Right renal cortex interstitium (tissue), 3 donors: ENCODE measurements at regions not wholly inside any gene's neighbourhood (a gene's known extent, or its start where the extent isn't known, plus 50 kb on each side); places are given as distances from the start of the nearest gene placed in this dataset.

ENCODE experiments used
- DNase-seq, 3 donors: peaks; one replicate each; pipeline ENCODE4 v3.0.0-alpha.2; 2013; ENCODE audit warnings: low read depth in 3 of 3, low spot score in 2 of 3

GRCh38 chr18:7349181-7349837 is 118.4 kb downstream of the LRRC30 start:
- no peak for DNase-seq

GRCh38 chr18:7358989-7359726 is 128.3 kb downstream of the LRRC30 start:
- DNase-seq = no peak

- DNase-seq = no peak
These were observed 129.8 kb downstream of the LRRC30 start for GRCh38 chr18:7360606-7361170.

- no peak for DNase-seq
These were observed 132.4 kb downstream of the LRRC30 start for GRCh38 chr18:7363338-7363737.

GRCh38 chr18:7366597-7366996 is 135.7 kb downstream of the LRRC30 start:
- DNase-seq = no peak

- no peak for DNase-seq
These were observed 136.4 kb downstream of the LRRC30 start for GRCh38 chr18:7367336-7367735.

GRCh38 chr18:7369006-7369405 is 138.1 kb downstream of the LRRC30 start:
- DNase-seq = no peak

GRCh38 chr18:7370375-7370774 is 139.5 kb downstream of the LRRC30 start:
- DNase-seq = no peak

- DNase-seq = no peak
These were observed 139.9 kb downstream of the LRRC30 start for GRCh38 chr18:7370802-7371201.

- DNase-seq = no peak
These were observed 142.6 kb downstream of the LRRC30 start for GRCh38 chr18:7373441-7373840.

- DNase-seq = no peak
These were observed 150.4 kb downstream of the LRRC30 start for GRCh38 chr18:7381307-7381706.

- DNase-seq = no peak
These were observed 151.6 kb downstream of the LRRC30 start for GRCh38 chr18:7382328-7383001.

GRCh38 chr18:7383002-7383980 is 152.4 kb downstream of the LRRC30 start:
- no peak for DNase-seq

- no peak for DNase-seq
These were observed 157.9 kb downstream of the LRRC30 start for GRCh38 chr18:7388741-7389140.

- no peak for DNase-seq
These were observed 160.0 kb downstream of the LRRC30 start for GRCh38 chr18:7390731-7391492.

GRCh38 chr18:7393080-7393479 is 162.2 kb downstream of the LRRC30 start:
- no peak for DNase-seq

GRCh38 chr18:7394050-7394659 is 163.3 kb downstream of the LRRC30 start:
- DNase-seq = no peak

- DNase-seq = no peak
These were observed 164.7 kb downstream of the LRRC30 start for GRCh38 chr18:7395566-7395965.

- no peak for DNase-seq
These were observed 153.2 kb upstream of the PTPRM start for GRCh38 chr18:7413906-7414305.
